ENCODE measurements at regions not wholly inside any gene's neighbourhood (a gene's known extent, or its start where the extent isn't known, plus 50 kb on each side); places are given as distances from the start of the nearest gene placed in this dataset.

- Histone ChIP-seq H3K4me3 (ENCODE audit: insufficient read depth, low read depth, low read length) (no peak overlapping the region), H3K56ac (ENCODE audit: extremely low read depth, insufficient read depth, low read length) (no peak overlapping the region), H2BK15ac (ENCODE audit: low read depth, low read length) (no peak overlapping the region), H3K27me3 (ENCODE audit: control insufficient read depth, insufficient read depth, low read length) (no peaks in the 10 kb centered on the region), H3K27ac (ENCODE audit: insufficient read depth, low read length) (no peak overlapping the region), H3K9ac (ENCODE audit: low read depth, low read length) (no peak overlapping the region), H3K9me3 (ENCODE audit: control insufficient read depth, insufficient read depth, low read length) (no peaks in the 10 kb centered on the region), H2BK5ac (ENCODE audit: low read depth, low read length, poor library complexity, severe bottlenecking) (no peak overlapping the region), H2AK9ac (replicated peaks; ENCODE audit: low read depth, low read length, poor library complexity) (no peak overlapping the region), H3K4me2 (ENCODE audit: low read depth, low read length) (no peak overlapping the region), H4K8ac (ENCODE audit: low read depth in 2 of 2, low read length in 2 of 2) (no peak overlapping the region), H3K14ac (replicated peaks; ENCODE audit: low read depth, low read length) (no peak overlapping the region), H3K23ac (ENCODE audit: low read depth, low read length) (no peak overlapping the region), H4K91ac (ENCODE audit: insufficient read depth, low read depth, low read length) (no peak overlapping the region), H3K36me3 (ENCODE audit: control insufficient read depth, insufficient read depth, low read length) (no peaks in the 10 kb centered on the region), H4K5ac (ENCODE audit: low read depth, low read length) (no peak overlapping the region), H4K20me1 (ENCODE audit: insufficient read depth, low read length) (no peaks in the 10 kb centered on the region), H3K79me1 (ENCODE audit: low read depth in 1 of 2, low read length in 2 of 2) (no peaks in the 10 kb centered on the region), H2BK120ac (ENCODE audit: low read depth, low read length) (no peak overlapping the region), H3K4me1 (ENCODE audit: control insufficient read depth, insufficient read depth, low read length) (no peaks in the 10 kb centered on the region), H3K9me1 (ENCODE audit: insufficient read depth, low read length) (no peaks in the 10 kb centered on the region), H3K4ac (ENCODE audit: low read depth, low read length) (no peak overlapping the region), H2BK20ac (ENCODE audit: low read depth, low read length) (no peak overlapping the region), H2AFZ (replicated peaks; ENCODE audit: low read length, poor library complexity) (no peak overlapping the region), H3K18ac (ENCODE audit: low read depth, low read length) (no peak overlapping the region), H2AK5ac (ENCODE audit: low read depth, low read length) (no peak overlapping the region)
- ChIA-PET CTCF (no interaction called here), POLR2A (ENCODE audit: unreplicated experiment) (no interaction called here)
- dilution Hi-C loops (cut with HindIII; ENCODE audit: low sequenced_read_pairs, unreplicated experiment) (no loop called here), intact Hi-C loops (cut with micrococcal nuclease) (no loop called here), in situ Hi-C loops (cut with MboI; ENCODE audit: low sequenced_read_pairs) (no loop called here)
- ATAC-seq (ENCODE audit: low read depth) (no peak), DNase-seq (no peak)
- TF ChIP-seq CEBPB (IDR thresholded peaks at IDR 0.05; ENCODE audit: low read depth, low read length) (no peak), SMC3 (IDR thresholded peaks at IDR 0.05; ENCODE audit: low read depth, low read length) (no peak), CTCF (conservative IDR thresholded peaks at IDR 0.05; ENCODE audit: low read depth, low read length) (no peak), POLR2A (IDR thresholded peaks at IDR 0.05; ENCODE audit: low read depth, low read length) (no peak), ELK1 (IDR thresholded peaks at IDR 0.05; ENCODE audit: borderline replicate concordance, low read depth, low read length) (no peak), RAD21 (IDR thresholded peaks at IDR 0.05; ENCODE audit: low read length) (no peak), RFX5 (IDR thresholded peaks at IDR 0.05; ENCODE audit: low read depth, low read length) (no peak), CHD1 (IDR thresholded peaks at IDR 0.05; ENCODE audit: low read depth, low read length) (no peak), MXI1 (IDR thresholded peaks at IDR 0.05; ENCODE audit: borderline replicate concordance, low read depth, low read length) (no peak), BHLHE40 (IDR thresholded peaks at IDR 0.05; ENCODE audit: low read depth, low read length) (no peak), MAZ (IDR thresholded peaks at IDR 0.05; ENCODE audit: borderline replicate concordance, low read depth, low read length) (no peak)
- WGBS, 2 experiments (ENCODE audit: extremely low coverage in 2 of 2, insufficient read length in 1 of 2) = no CpG with 5 or more reads among the region's 2 CpGs
- BruUV-seq (replicated peaks) = no TSS peak
These were observed 129.8 kb upstream of the TOM1L1 start for GRCh38 chr17:54770836-54771235.

Data from IMR-90 (cell line).